NCI-H1092 (cell line): ENCODE measurements at regions not wholly inside any gene's neighbourhood (a gene's known extent, or its start where the extent isn't known, plus 50 kb on each side); places are given as distances from the start of the nearest gene placed in this dataset.
"Not testable (repeated sequence)": the region's sequence is repeated elsewhere in the genome, so short reads cannot be mapped to it uniquely, and the experiment has no call there.

Experiments used
- DNase-seq: peaks from one replicate; lab custom pipeline; 2025; lab: John Stamatoyannopoulos, UW

GRCh38 chr5:74534397-74535129 lies 106.0 kb downstream of the ENC1 start:
- no peak for DNase-seq

GRCh38 chr5:74530326-74531050 lies 110.0 kb downstream of the ENC1 start:
- DNase-seq: no peak

GRCh38 chr5:74529101-74529500 lies 111.4 kb downstream of the ENC1 start:
- no peak for DNase-seq

DNA sequence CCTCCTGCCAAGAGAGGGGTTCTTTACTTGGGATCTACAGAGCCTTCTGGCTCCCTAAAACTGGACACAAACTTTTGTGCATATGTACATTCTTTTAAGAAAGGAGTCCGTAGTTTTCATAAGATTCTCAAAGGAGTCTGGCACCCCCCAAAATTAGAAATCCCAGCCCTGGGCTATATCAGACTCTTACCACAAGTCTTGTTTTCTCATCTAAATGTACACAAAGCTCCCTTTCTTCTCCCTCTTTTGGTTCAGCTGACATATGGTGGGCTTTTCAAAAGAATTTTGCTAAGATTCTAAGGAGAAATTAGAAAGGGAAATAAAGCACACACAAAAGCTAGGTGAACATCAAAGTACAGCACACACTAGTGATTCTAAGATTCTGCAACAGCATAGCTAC lies 114.4 kb downstream of the ENC1 start:
- DNase-seq: no peak

DNA sequence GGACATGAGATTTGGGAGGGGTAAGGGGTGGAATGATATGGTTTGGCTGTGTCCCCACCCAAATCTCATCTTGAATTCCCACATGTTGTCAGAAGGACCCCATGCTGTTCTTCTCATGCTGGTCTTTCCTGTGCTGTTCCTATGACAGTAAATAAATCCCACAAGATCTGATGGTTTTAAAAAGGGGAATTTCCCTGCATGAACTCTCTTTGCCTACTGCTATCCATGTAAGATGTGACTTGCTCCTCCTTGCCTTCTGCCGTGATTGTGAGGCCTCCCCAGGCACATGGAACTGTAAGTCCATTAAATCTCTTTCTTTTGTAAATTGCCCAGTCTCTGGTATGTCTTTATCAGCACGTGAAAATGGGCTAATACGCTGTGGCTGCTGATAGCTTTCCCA lies 115.8 kb downstream of the ENC1 start:
- not testable (repeated sequence) for DNase-seq

DNA sequence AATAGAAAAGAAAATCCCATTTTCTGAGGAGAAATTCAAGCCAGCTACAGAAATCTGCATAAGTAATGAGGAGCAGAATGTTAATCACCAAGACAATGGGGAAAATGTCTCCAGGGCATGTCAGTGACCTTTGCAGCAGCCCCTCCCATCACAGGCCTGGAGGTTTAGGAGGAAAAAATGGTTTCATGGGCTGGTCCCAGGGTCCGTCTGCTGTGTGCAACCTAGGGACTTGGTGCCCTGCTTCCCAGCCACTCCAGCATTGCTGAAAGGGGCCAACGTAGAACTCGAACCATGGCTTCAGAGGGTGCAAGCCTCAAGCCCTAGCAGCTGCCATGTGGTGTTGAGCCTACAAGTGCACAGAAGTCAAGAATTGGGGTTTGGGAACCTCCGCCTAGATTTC lies 116.8 kb downstream of the ENC1 start:
- not testable (repeated sequence) for DNase-seq

DNA sequence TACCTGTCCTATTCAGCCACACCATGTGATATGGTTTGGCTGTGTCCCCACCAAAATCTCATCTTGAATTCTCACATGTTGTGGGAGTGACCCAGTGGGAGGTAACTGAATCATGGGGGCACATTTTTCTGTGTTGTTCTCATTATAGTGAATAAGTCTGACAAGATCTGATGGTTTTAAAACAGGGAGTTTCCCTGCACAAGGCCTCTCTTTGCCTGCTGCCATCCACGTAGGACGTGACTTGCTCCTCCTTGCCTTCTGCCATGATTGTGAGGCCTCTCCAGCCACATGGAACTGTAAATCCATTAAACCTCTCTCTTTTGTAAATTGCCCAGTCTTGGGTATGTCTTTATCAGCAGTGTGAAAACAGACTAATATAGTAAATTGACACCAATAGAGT lies 117.7 kb downstream of the ENC1 start:
- not testable (repeated sequence) for DNase-seq

GRCh38 chr5:74521401-74521800 lies 119.1 kb downstream of the ENC1 start:
- DNase-seq: no peak

DNA sequence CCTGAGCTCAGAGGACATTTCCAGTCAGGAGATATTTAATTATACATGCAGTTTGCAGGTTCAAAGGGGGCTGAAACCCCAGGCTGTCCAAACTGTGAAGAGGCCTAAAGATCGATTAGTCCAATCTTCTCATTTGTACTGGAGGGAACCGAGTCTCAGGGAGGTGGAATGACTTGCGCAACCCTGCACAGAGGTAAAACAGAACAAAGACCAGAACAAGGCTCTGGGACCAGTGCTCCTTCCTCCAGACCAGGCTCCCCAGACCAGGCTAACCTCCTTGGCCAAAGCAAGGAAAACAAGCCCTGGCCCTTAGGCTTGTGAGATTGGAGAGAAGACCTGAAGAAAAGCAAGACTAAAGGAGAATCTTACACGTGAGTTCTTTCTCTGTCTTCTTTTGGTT lies 120.8 kb downstream of the ENC1 start:
- no peak for DNase-seq

DNA sequence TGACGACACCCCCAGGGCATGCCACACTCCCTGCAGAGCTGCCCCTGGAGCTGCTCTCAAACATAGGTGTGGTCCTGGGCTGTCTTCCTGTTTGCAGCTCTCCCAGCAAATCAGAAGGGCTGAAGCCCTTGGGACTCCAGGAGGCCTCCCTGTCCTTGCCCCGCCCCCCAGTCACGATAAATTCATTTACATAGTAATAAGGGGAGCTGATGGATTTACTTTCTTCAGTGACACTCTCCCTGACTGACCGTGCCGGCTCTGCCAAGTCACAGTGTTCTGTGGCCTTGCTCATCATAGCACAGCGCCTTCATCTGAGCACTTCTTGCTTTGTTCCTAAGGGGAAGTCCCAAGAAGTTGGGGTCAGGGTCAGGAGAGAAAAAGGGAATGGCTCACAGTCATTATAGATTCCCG lies 121.4 kb downstream of the ENC1 start:
- no peak for DNase-seq

GRCh38 chr5:74517700-74518099 lies 122.8 kb downstream of the ENC1 start:
- DNase-seq: no peak

GRCh38 chr5:74516211-74516636 lies 124.3 kb downstream of the ENC1 start:
- no peak for DNase-seq

DNA sequence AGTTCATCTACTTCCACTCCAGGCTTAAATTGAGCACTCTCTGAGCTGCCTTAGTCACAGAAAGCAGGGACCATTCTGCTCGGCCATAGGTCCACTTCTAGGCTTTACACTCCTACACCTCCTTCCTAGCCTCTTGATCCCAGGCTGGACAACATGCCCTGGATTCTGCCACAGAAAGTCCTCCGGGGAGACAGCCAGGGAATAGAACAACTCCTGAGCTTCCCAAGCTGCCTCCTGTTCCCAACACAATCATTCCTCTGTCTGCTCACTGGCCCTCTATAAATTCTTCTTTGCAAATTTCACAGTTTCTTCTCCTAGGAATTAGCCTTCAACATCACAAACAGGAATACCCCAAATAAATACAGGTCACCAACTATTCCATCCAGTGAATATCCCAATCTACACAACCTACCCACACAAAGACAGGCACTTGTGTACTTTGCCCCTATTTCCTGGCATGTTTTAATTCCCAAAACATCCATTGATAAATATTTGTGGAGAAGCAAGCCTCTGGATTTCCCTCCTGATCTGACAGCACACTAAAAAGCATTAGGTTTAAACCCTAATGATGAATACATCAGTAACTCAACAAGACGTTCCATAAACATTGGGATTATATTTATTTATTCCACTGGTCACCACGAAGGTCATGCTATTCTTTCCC lies 125.5 kb downstream of the ENC1 start:
- DNase-seq: no peak

DNA sequence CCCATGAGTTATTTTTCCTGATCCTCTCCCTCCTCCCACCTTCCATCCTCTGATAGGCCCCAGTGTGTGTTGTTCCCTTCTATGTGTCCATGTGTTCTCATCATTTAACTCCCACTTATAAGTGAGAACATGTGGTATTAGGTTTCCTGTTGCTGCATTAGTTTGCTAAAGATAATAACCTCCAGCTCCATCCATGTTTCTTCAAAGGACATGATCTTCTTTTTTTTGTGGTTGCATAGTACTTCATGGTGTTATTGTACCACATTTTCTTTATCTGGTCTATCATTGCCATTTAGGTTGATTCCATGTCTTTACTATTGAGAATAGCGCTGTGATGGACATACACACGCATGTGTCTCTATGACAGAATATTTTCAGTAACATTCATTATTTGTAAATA lies 128.8 kb downstream of the ENC1 start:
- not testable (repeated sequence) for DNase-seq

- DNase-seq: no peak
Measured at GRCh38 chr5:74510476-74511075, 130.0 kb downstream of the ENC1 start.

DNA sequence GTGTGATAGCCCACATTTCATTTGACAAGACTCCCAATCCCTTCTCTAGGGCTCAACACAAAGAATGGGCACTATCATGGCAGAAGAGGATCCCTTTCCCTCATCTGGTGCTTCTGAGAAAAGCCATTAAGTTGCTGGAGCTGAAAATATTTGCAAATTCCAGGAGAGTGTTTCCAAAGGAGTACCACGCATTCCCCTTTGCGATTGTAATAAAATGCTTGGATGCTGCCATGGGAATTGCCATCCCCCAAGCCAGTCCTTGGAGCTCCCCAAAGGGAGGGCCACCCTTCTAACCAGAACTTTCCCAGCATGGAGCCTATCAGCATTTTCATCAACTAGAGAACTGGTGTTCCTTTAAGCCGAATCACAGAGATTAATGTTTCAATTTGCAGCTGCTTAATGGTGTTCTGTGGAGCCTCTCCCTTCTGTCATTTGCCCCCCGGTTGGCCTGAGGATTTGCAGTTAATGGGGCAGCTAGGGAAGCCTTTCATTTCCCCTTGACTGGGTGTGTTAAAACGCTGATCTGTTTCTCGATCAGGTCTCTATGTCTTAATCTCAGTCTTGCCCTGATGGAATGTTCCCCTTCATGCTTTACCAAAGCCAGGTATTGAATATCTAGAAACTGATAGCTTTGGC lies 133.0 kb downstream of the ENC1 start:
- no peak for DNase-seq

- no peak for DNase-seq
Measured at GRCh38 chr5:74506119-74506518, 134.4 kb downstream of the ENC1 start.

GRCh38 chr5:74504463-74504862 lies 136.1 kb downstream of the ENC1 start:
- DNase-seq: no peak

- DNase-seq: no peak
Measured at GRCh38 chr5:74502479-74502950, 138.0 kb downstream of the ENC1 start.

DNA sequence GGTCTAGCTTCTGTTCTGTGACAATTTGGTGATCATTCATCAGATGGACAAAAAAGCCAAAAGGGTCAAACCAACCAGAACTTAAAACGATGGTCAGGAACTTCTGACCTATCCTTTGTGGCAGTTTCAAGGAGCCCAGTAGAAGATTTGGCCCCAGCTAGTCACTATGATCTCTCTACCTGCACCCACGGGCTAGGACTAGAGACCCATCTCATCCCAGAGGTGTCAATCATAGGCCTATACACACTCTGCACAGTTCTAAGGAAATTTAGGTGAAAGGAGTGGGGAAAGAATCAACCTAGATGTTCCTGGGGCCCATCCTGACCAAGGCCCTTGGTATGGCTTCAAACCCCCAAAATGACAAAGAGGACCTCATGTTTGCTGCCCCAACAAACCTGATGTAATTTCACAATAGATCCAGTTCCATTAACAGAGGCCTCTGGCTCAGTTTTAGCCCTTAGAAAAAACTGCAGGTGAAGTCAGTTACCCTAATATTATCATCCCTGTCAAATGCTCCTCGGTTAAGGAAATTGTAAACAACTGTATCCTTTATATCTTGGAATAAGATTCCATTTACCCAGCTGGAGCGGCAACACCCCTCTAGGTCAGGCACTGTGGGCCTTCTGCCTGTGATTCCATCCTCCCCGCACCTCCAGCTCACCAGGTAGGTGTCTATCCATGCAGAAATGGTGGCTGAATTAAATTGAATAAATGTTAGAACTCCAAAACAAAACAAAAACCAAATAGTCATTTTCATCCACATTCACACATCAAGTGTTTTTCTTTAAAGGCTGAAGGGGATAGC lies 138.7 kb downstream of the ENC1 start:
- DNase-seq: no peak
